ENCODE measurements at regions not wholly inside any gene's neighbourhood (a gene's known extent, or its start where the extent isn't known, plus 50 kb on each side); places are given as distances from the start of the nearest gene placed in this dataset.

DNA sequence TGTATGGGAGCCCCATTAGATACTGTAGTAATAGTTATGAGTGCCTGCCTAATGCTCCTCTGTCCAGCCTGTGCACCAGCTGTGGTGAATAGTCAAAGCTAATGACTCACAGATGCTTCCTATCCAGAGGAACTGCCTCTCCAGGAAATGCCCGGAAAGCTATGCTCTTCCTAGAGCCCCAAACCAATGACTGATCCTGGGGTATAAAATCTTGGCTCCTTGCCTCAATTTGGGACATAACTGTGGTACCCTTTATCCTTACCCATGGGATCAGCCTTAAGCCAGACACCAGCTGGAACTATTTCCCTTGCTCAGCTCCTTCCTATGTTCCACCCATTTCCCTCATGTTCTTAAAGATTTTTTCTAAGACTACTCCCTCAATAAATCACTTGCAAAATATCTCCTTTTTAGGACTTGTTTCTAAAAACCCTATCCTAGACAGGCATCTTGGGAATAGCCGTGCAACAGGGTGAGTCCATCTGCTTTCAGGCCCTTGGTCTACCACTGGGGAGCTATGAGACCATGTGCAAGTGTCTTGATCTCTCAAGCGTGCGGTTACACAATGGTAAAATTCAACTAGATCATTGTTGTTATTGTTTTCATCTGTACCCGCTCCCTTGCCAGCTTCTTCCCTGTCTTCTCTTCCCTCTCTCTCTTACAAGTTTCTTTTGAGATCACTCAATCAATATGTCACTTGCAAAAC is 283.7 kb downstream of the BTBD3 start:
- TF ChIP-seq, protein P1, sequence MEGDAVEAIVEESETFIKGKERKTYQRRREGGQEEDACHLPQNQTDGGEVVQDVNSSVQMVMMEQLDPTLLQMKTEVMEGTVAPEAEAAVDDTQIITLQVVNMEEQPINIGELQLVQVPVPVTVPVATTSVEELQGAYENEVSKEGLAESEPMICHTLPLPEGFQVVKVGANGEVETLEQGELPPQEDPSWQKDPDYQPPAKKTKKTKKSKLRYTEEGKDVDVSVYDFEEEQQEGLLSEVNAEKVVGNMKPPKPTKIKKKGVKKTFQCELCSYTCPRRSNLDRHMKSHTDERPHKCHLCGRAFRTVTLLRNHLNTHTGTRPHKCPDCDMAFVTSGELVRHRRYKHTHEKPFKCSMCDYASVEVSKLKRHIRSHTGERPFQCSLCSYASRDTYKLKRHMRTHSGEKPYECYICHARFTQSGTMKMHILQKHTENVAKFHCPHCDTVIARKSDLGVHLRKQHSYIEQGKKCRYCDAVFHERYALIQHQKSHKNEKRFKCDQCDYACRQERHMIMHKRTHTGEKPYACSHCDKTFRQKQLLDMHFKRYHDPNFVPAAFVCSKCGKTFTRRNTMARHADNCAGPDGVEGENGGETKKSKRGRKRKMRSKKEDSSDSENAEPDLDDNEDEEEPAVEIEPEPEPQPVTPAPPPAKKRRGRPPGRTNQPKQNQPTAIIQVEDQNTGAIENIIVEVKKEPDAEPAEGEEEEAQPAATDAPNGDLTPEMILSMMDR (IDR thresholded peaks at IDR 0.05) = no peak
- no peak for TF ChIP-seq POLR2A (IDR thresholded peaks at IDR 0.05)
